ENCODE measurements at regions not wholly inside any gene's neighbourhood (a gene's known extent, or its start where the extent isn't known, plus 50 kb on each side); places are given as distances from the start of the nearest gene placed in this dataset.
A peak's percentile ranks its signal among the peaks of the same experiment; 100 is the strongest.

GRCh38 chr5:104130320-104130719 is 567.7 kb upstream of the NUDT12 start:
- no peak overlapping the region for H3K27ac ChIP-seq (ENCODE audit: insufficient read depth, low read length)
- no peak overlapping the region for H3K23ac ChIP-seq (ENCODE audit: low read depth, low read length)
- ChIA-PET CTCF (no interaction called here), POLR2A (ENCODE audit: unreplicated experiment) (no interaction called here)
- H2AK5ac ChIP-seq (ENCODE audit: low read depth, low read length) = no peak overlapping the region
- BruUV-seq (replicated peaks) = no TSS peak
- H3K9me3 ChIP-seq (ENCODE audit: control insufficient read depth, insufficient read depth, low read length) = peaks cover 3% of the 10 kb centered on the region; the same call in 1 of the 2 replicates
- no peak for TF ChIP-seq MAFK (IDR thresholded peaks at IDR 0.05; ENCODE audit: low read depth, low read length)
- no peak for TF ChIP-seq RCOR1 (IDR thresholded peaks at IDR 0.05; ENCODE audit: insufficient replicate concordance, low read length)
- TF ChIP-seq MXI1 (IDR thresholded peaks at IDR 0.05; ENCODE audit: borderline replicate concordance, low read depth, low read length) = no peak
- TF ChIP-seq FOS (IDR thresholded peaks at IDR 0.05; ENCODE audit: low read depth, low read length) = no peak
- no peak for TF ChIP-seq RAD21 (IDR thresholded peaks at IDR 0.05; ENCODE audit: low read length)
- no peak for TF ChIP-seq CTCF (conservative IDR thresholded peaks at IDR 0.05; ENCODE audit: low read depth, low read length)
- no peak for TF ChIP-seq CHD1 (IDR thresholded peaks at IDR 0.05; ENCODE audit: low read depth, low read length)
- TF ChIP-seq MAZ (IDR thresholded peaks at IDR 0.05; ENCODE audit: borderline replicate concordance, low read depth, low read length) = no peak
- no peak for TF ChIP-seq POLR2A (IDR thresholded peaks at IDR 0.05; ENCODE audit: low read depth, low read length)
- no peak for TF ChIP-seq RFX5 (IDR thresholded peaks at IDR 0.05; ENCODE audit: low read depth, low read length)
- TF ChIP-seq BHLHE40 (IDR thresholded peaks at IDR 0.05; ENCODE audit: low read depth, low read length) = no peak
- H3K9ac ChIP-seq (ENCODE audit: low read depth, low read length) = no peak overlapping the region
- no peak overlapping the region for H3K4me3 ChIP-seq (ENCODE audit: insufficient read depth, low read depth, low read length)
- no peak overlapping the region for H2BK5ac ChIP-seq (ENCODE audit: low read depth, low read length, poor library complexity, severe bottlenecking)
- dilution Hi-C loops (cut with HindIII; ENCODE audit: low sequenced_read_pairs, unreplicated experiment) (no loop called here), in situ Hi-C loops (cut with MboI; ENCODE audit: low sequenced_read_pairs) (no loop called here), intact Hi-C loops (cut with micrococcal nuclease) (no loop called here)
- no peak overlapping the region for H4K91ac ChIP-seq (ENCODE audit: insufficient read depth, low read depth, low read length)
- H3K4me2 ChIP-seq (ENCODE audit: low read depth, low read length) = no peak overlapping the region
- no peak overlapping the region for H4K5ac ChIP-seq (ENCODE audit: low read depth, low read length)
- H4K8ac ChIP-seq (ENCODE audit: low read depth in 2 of 2, low read length in 2 of 2) = no peak overlapping the region
- no CpG with 5 or more reads among the region's 3 CpGs for whole genome bisulfite sequencing, 2 experiments (ENCODE audit: extremely low coverage in 2 of 2, insufficient read length in 1 of 2)
- ATAC-seq (ENCODE audit: low read depth) = no peak
- H2BK120ac ChIP-seq (ENCODE audit: low read depth, low read length) = no peak overlapping the region
- no peak overlapping the region for H2BK20ac ChIP-seq (ENCODE audit: low read depth, low read length)
- H3K27me3 ChIP-seq (ENCODE audit: control insufficient read depth, insufficient read depth, low read length) = no peaks in the 10 kb centered on the region
- no peak overlapping the region for H3K18ac ChIP-seq (ENCODE audit: low read depth, low read length)
- H2BK15ac ChIP-seq (ENCODE audit: low read depth, low read length) = no peak overlapping the region
- no peaks in the 10 kb centered on the region for H4K20me1 ChIP-seq (ENCODE audit: insufficient read depth, low read length)
- no peak overlapping the region for H2AK9ac ChIP-seq (replicated peaks; ENCODE audit: low read depth, low read length, poor library complexity)
- H3K79me1 ChIP-seq (ENCODE audit: low read depth in 1 of 2, low read length in 2 of 2) = no peaks in the 10 kb centered on the region
- DNase-seq = peak; percentile 11
- no peak overlapping the region for H3K4ac ChIP-seq (ENCODE audit: low read depth, low read length)
- H3K56ac ChIP-seq (ENCODE audit: extremely low read depth, insufficient read depth, low read length) = no peak overlapping the region
- no peak overlapping the region for H2AFZ ChIP-seq (replicated peaks; ENCODE audit: low read length, poor library complexity)
- no peaks in the 10 kb centered on the region for H3K9me1 ChIP-seq (ENCODE audit: insufficient read depth, low read length)
- H3K14ac ChIP-seq (replicated peaks; ENCODE audit: low read depth, low read length) = no peak overlapping the region
- no peaks in the 10 kb centered on the region for H3K36me3 ChIP-seq (ENCODE audit: control insufficient read depth, insufficient read depth, low read length)
- no peaks in the 10 kb centered on the region for H3K4me1 ChIP-seq (ENCODE audit: control insufficient read depth, insufficient read depth, low read length)

All from IMR-90 (cell line).